ENCODE measurements at regions not wholly inside any gene's neighbourhood (a gene's known extent, or its start where the extent isn't known, plus 50 kb on each side); places are given as distances from the start of the nearest gene placed in this dataset.

DNA sequence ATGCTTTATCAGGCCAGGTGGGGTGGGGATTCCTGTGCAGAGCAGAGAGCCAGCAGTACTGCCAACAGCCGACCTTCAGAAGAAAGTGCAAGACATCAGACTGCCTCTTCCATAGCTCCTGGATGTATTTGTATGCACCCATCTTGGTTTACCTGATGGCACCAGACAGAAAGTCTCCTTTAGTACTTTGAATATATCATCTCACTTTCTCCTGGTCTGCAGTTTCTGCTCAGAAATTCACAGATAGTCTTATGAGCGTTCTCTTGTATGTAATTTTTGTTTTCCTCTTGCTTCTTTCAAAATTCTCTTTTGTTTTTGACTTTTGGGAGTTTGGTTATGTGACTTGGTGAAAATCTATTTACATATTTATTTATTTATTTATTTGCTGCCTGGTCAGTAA is 446.4 kb upstream of the CADM1 start:
- no peak overlapping the region for H3K27ac Mint-ChIP-seq
- no peak for TF ChIP-seq EZH2phosphoT487 (IDR thresholded peaks at IDR 0.05)
- TF ChIP-seq, protein P1, sequence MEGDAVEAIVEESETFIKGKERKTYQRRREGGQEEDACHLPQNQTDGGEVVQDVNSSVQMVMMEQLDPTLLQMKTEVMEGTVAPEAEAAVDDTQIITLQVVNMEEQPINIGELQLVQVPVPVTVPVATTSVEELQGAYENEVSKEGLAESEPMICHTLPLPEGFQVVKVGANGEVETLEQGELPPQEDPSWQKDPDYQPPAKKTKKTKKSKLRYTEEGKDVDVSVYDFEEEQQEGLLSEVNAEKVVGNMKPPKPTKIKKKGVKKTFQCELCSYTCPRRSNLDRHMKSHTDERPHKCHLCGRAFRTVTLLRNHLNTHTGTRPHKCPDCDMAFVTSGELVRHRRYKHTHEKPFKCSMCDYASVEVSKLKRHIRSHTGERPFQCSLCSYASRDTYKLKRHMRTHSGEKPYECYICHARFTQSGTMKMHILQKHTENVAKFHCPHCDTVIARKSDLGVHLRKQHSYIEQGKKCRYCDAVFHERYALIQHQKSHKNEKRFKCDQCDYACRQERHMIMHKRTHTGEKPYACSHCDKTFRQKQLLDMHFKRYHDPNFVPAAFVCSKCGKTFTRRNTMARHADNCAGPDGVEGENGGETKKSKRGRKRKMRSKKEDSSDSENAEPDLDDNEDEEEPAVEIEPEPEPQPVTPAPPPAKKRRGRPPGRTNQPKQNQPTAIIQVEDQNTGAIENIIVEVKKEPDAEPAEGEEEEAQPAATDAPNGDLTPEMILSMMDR (IDR thresholded peaks at IDR 0.05) = no peak
- Histone ChIP-seq H3K27me3 (peaks cover 8% of the 10 kb centered on the region), H2AFZ (replicated peaks) (no peak overlapping the region), H3F3A (ENCODE audit: low read depth) (no peaks in the 10 kb centered on the region), H3K4me2 (no peak overlapping the region), H3K4me3 (no peak overlapping the region), H3K4me1 (no peaks in the 10 kb centered on the region), H3K27ac (no peak overlapping the region), H3K79me2 (ENCODE audit: low read depth) (no peaks in the 10 kb centered on the region), H3K9ac (no peak overlapping the region), H4K20me1 (ENCODE audit: low read depth) (no peaks in the 10 kb centered on the region), H3K36me3 (no peaks in the 10 kb centered on the region), H3K9me3 (ENCODE audit: low read depth) (peaks cover 5% of the 10 kb centered on the region)
- DNase-seq (ENCODE audit: low spot score) = no peak
- H3K4me3 Mint-ChIP-seq = no peak overlapping the region
- H3K9me3 Mint-ChIP-seq = peaks cover 12% of the 10 kb centered on the region
- no peaks in the 10 kb centered on the region for H3K27me3 Mint-ChIP-seq (ENCODE audit: insufficient read depth, low read depth)
- peaks cover 1% of the 10 kb centered on the region for H3K4me1 Mint-ChIP-seq
- H3K36me3 Mint-ChIP-seq = no peaks in the 10 kb centered on the region

DNA sequence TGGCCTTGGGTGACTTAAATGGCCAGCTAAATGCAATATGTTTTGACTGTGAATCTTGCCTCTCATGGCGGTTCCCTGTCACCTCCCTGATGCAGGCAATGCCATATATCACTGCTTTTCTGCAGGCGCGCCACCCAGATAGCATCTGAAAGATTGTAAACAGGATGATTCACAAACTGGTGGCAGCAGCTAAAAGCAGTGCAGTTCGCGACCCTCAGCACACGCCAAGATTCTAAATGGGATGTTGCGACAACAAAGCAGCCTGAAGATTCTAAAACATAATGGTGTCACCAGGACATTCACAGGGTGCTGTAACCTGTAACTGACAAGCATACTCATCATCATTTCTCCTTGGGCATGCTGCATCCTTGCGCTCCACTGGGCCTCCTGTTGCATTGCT is 440.4 kb upstream of the CADM1 start:
- H3K27me3 ChIP-seq = peaks cover 8% of the 10 kb centered on the region
- Mint-ChIP-seq H3K4me1 (peaks cover 3% of the 10 kb centered on the region), H3K27ac (no peak overlapping the region), H3K4me3 (no peak overlapping the region), H3K27me3 (ENCODE audit: insufficient read depth, low read depth) (no peaks in the 10 kb centered on the region), H3K36me3 (no peaks in the 10 kb centered on the region), H3K9me3 (no peaks in the 10 kb centered on the region)
- no peaks in the 10 kb centered on the region for H3K79me2 ChIP-seq (ENCODE audit: low read depth)
- no peak overlapping the region for H3K4me2 ChIP-seq
- H3K4me1 ChIP-seq = no peaks in the 10 kb centered on the region
- H3K9me3 ChIP-seq (ENCODE audit: low read depth) = no peaks in the 10 kb centered on the region
- DNase-seq (ENCODE audit: low spot score) = no peak
- H2AFZ ChIP-seq (replicated peaks) = no peak overlapping the region
- no peak overlapping the region for H3K4me3 ChIP-seq
- no peak for TF ChIP-seq EZH2 (IDR thresholded peaks at IDR 0.05)
- TF ChIP-seq, protein P1 (IDR thresholded peaks at IDR 0.05) = no peak
- no peak for TF ChIP-seq EZH2phosphoT487 (IDR thresholded peaks at IDR 0.05)
- H4K20me1 ChIP-seq (ENCODE audit: low read depth) = no peaks in the 10 kb centered on the region
- H3F3A ChIP-seq (ENCODE audit: low read depth) = no peaks in the 10 kb centered on the region
- no peak overlapping the region for H3K9ac ChIP-seq
- no peak overlapping the region for H3K27ac ChIP-seq
- no peaks in the 10 kb centered on the region for H3K36me3 ChIP-seq

DNA sequence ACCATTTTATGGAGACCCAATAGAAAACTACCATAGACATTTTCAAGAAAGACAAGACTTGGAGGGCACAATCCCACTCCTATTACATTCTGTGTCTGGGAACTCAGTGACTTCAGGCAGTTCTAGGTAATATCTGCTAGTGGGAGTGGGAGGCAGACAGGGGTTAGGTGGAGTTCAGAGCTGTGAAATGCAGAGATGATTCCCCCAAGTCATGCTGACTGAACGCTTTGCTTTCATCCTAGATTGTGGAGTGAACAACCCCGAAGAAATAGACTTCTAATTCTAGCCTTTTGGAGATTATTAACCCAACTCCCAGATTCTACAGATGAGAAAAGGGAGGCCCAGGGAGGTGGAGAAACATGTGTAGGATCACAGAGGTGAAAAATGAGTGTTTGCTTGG is 437.8 kb upstream of the CADM1 start:
- H3K4me3 Mint-ChIP-seq = no peak overlapping the region
- Histone ChIP-seq H3K27me3 (peaks cover 6% of the 10 kb centered on the region), H3F3A (ENCODE audit: low read depth) (no peaks in the 10 kb centered on the region), H4K20me1 (ENCODE audit: low read depth) (no peaks in the 10 kb centered on the region), H3K27ac (no peak overlapping the region), H3K9me3 (ENCODE audit: low read depth) (no peaks in the 10 kb centered on the region), H2AFZ (replicated peaks) (no peak overlapping the region), H3K79me2 (ENCODE audit: low read depth) (no peaks in the 10 kb centered on the region), H3K4me3 (no peak overlapping the region), H3K36me3 (no peaks in the 10 kb centered on the region), H3K9ac (no peak overlapping the region), H3K4me1 (no peaks in the 10 kb centered on the region), H3K4me2 (no peak overlapping the region)
- no peak overlapping the region for H3K27ac Mint-ChIP-seq
- H3K36me3 Mint-ChIP-seq = no peaks in the 10 kb centered on the region
- H3K9me3 Mint-ChIP-seq = no peaks in the 10 kb centered on the region
- no peaks in the 10 kb centered on the region for H3K27me3 Mint-ChIP-seq (ENCODE audit: insufficient read depth, low read depth)
- DNase-seq (ENCODE audit: low spot score) = no peak
- TF ChIP-seq EZH2phosphoT487 (IDR thresholded peaks at IDR 0.05) (no peak), EZH2 (IDR thresholded peaks at IDR 0.05) (no peak)
- TF ChIP-seq, protein P1 (IDR thresholded peaks at IDR 0.05) = no peak
- H3K4me1 Mint-ChIP-seq = peaks cover 7% of the 10 kb centered on the region
